GM19351 (cell line): ENCODE measurements at regions not wholly inside any gene's neighbourhood (a gene's known extent, or its start where the extent isn't known, plus 50 kb on each side); places are given as distances from the start of the nearest gene placed in this dataset.

Source experiments
- ATAC-seq: cut with Tn5 transposase; IDR thresholded peaks from one replicate; pipeline ENCODE4 v1.9.1; 2021; ENCODE audit warnings: mild to moderate bottlenecking, moderate library complexity; ENCODE audit not compliant: unreplicated experiment

DNA sequence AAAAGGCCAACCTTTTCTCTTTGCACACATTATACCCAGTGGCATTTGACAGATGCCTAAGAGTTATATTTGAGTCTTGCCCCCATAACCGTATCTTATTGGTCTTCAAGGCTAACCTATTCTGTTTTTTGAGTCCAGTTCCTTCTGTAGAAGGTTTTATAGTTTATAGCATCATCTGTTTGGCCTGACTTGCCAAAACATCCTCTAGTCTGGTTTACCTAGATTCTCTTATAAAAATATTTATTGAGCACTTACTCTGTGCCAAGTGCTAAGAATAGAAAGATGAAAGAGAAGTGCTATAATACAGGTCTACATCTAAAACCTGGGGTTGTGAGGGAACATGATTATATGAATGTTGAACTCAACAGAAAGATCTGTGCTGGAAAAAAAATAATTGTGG is 55.9 kb upstream of the PIP4K2A start:
- ATAC-seq: no peak

DNA sequence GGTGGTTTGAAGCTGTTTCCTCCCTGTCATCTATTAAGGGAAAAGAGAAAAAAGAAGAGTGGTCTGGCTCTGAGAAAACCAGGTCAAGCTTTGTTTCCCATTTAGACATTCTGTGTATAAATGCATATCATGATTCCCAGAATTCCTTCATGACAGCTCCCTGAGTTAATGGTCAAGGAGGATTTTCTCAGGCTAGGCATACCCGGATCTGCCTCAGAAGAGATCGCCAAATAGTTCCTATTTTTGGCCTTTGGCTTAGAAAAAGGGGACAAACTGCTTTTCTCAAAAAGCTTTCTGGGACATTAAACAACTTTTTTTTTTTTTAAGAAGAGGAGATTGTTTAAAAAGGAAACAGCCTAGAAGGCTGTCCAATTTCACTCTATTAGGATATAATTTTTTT is 53.5 kb upstream of the PIP4K2A start:
- ATAC-seq: no peak

DNA sequence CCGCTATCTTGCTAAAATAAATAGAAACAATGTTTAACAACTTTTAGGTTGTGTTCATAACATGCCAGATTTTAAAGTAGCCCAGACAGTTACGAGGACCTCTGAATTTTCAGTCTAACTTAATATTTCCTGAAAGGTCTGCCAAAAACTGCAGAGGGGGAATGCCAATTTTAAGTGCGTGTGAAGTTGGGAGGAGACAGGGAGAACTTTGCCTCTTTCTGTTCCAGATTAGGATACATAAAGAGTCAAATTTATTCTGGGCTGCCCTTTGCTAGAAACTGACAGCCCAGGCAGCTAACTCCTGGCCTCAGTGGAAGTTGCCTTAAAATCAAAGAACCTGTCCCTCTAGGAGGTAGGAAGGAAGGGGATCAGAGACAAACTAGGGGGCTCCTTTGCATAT is 52.3 kb upstream of the PIP4K2A start:
- ATAC-seq: no peak

GRCh38 chr10:22765660-22766547 is 51.5 kb upstream of the PIP4K2A start:
- ATAC-seq: peak; percentile 64

DNA sequence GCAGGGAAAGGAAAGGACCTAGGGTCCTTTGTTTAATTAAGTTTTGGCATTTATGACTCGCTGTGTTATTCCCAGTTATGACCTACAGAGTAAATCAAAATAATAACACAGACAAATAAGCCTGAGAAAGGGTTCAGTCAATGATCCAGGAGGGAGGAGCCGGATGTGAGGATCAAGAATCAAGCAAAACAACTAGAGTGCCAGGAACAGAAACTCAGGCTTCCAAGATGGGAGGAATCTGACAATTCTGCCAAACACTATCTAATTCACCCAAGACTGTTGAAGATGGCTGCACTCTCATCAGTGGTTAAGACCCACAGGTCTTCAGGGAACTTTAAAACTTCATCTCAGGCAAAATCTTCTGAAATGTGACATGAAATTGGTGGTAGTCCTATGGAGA is 50.3 kb upstream of the PIP4K2A start:
- no peak for ATAC-seq
